ENCODE measurements at regions not wholly inside any gene's neighbourhood (a gene's known extent, or its start where the extent isn't known, plus 50 kb on each side); places are given as distances from the start of the nearest gene placed in this dataset.

GRCh38 chr2:15751477-15751876 is 159.8 kb downstream of the DDX1 start:
- DNase-seq (ENCODE audit: low read depth, low spot score) (no peak), ATAC-seq (no peak)
- no TSS peak for BruUV-seq (replicated peaks)
- POLR2A ChIA-PET = no interaction called here
- TF ChIP-seq TCF7L2 (IDR thresholded peaks at IDR 0.05; ENCODE audit: low read depth, low read length) (no peak), SIN3A (IDR thresholded peaks at IDR 0.05; ENCODE audit: borderline replicate concordance, insufficient read depth, low read depth, low read length) (no peak), POLR2AphosphoS5 (IDR thresholded peaks at IDR 0.05; ENCODE audit: low read depth, low read length) (no peak)
- TF ChIP-seq, protein P1, sequence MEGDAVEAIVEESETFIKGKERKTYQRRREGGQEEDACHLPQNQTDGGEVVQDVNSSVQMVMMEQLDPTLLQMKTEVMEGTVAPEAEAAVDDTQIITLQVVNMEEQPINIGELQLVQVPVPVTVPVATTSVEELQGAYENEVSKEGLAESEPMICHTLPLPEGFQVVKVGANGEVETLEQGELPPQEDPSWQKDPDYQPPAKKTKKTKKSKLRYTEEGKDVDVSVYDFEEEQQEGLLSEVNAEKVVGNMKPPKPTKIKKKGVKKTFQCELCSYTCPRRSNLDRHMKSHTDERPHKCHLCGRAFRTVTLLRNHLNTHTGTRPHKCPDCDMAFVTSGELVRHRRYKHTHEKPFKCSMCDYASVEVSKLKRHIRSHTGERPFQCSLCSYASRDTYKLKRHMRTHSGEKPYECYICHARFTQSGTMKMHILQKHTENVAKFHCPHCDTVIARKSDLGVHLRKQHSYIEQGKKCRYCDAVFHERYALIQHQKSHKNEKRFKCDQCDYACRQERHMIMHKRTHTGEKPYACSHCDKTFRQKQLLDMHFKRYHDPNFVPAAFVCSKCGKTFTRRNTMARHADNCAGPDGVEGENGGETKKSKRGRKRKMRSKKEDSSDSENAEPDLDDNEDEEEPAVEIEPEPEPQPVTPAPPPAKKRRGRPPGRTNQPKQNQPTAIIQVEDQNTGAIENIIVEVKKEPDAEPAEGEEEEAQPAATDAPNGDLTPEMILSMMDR (IDR thresholded peaks at IDR 0.05) = no peak
- TF ChIP-seq, protein P2, sequence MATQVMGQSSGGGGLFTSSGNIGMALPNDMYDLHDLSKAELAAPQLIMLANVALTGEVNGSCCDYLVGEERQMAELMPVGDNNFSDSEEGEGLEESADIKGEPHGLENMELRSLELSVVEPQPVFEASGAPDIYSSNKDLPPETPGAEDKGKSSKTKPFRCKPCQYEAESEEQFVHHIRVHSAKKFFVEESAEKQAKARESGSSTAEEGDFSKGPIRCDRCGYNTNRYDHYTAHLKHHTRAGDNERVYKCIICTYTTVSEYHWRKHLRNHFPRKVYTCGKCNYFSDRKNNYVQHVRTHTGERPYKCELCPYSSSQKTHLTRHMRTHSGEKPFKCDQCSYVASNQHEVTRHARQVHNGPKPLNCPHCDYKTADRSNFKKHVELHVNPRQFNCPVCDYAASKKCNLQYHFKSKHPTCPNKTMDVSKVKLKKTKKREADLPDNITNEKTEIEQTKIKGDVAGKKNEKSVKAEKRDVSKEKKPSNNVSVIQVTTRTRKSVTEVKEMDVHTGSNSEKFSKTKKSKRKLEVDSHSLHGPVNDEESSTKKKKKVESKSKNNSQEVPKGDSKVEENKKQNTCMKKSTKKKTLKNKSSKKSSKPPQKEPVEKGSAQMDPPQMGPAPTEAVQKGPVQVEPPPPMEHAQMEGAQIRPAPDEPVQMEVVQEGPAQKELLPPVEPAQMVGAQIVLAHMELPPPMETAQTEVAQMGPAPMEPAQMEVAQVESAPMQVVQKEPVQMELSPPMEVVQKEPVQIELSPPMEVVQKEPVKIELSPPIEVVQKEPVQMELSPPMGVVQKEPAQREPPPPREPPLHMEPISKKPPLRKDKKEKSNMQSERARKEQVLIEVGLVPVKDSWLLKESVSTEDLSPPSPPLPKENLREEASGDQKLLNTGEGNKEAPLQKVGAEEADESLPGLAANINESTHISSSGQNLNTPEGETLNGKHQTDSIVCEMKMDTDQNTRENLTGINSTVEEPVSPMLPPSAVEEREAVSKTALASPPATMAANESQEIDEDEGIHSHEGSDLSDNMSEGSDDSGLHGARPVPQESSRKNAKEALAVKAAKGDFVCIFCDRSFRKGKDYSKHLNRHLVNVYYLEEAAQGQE (IDR thresholded peaks at IDR 0.05; ENCODE audit: insufficient read depth in 1 of 2, low read depth in 2 of 2, low read length in 1 of 2) = no peak
- CTCF ChIA-PET = interaction anchor here (0.6 kb wide), 2 partner anchors 598 to 746 kb away, joined by 5 read pairs; no protein-coding TSS in a partner anchor
- no peak overlapping the region for H3K27ac ChIP-seq (ENCODE audit: low read length)
- no peaks in the 10 kb centered on the region for H3K9me3 ChIP-seq (ENCODE audit: control insufficient read depth, insufficient read depth, low read depth, low read length)
- no peaks in the 10 kb centered on the region for H3K36me3 ChIP-seq (ENCODE audit: control insufficient read depth, insufficient read depth, low read length)
- in situ Hi-C loops (cut with HindIII; ENCODE audit: low pct_unique_long_range_greater_than_20kb, low sequenced_read_pairs) = no loop called here
- no peaks in the 10 kb centered on the region for H3K4me1 ChIP-seq (ENCODE audit: control insufficient read depth, insufficient read depth, low read length)
- intact Hi-C loops (cut with micrococcal nuclease; ENCODE audit: unreplicated experiment) = no loop called here
- no peak overlapping the region for H3K4me3 ChIP-seq (ENCODE audit: low read depth in 2 of 2, low read length in 2 of 2)
- no peaks in the 10 kb centered on the region for H3K27me3 ChIP-seq (ENCODE audit: control insufficient read depth, insufficient read depth, low read length)

DNA sequence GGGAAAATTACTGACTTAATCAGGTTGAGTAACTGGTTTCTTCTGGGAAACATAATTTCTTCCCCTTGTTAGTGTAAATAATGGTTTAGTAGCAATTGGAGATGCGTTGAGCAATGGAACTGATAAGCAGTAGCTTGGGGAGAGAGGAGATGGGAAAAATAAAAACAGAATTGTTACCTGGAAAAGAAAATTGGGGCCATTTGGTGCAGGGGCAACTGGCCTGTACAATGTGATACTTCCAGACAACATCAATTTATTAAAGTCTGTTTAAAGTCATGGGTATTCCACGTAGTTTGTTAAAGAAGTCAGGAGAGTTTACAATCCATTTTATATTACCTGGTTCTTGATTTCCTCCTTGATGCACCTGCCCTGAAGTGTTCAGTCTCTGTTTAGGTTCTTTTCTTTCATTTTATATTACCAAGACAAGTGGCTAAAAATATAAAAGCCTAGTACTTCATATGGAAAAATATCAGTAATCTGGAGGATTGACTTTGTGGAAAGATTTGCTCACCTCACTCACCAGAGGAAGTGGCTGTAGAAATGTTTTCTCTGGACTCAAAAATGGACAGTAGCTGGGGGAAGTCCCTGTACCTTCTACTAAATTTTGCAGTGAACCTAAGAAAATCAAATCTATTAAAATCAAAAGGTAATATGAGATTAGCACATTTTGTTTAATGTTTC is 161.0 kb downstream of the DDX1 start:
- Histone ChIP-seq H3K27ac (ENCODE audit: low read length) (no peak overlapping the region), H3K36me3 (ENCODE audit: control insufficient read depth, insufficient read depth, low read length) (no peaks in the 10 kb centered on the region), H3K9me3 (ENCODE audit: control insufficient read depth, insufficient read depth, low read depth, low read length) (no peaks in the 10 kb centered on the region), H3K4me3 (ENCODE audit: low read depth in 2 of 2, low read length in 2 of 2) (no peak overlapping the region), H3K4me1 (ENCODE audit: control insufficient read depth, insufficient read depth, low read length) (no peaks in the 10 kb centered on the region), H3K27me3 (ENCODE audit: control insufficient read depth, insufficient read depth, low read length) (no peaks in the 10 kb centered on the region)
- ATAC-seq (no peak), DNase-seq (ENCODE audit: low read depth, low spot score) (no peak)
- BruUV-seq (replicated peaks) = no TSS peak
- CTCF ChIA-PET = no interaction called here
- no peak for TF ChIP-seq TCF7L2 (IDR thresholded peaks at IDR 0.05; ENCODE audit: low read depth, low read length)
- TF ChIP-seq POLR2AphosphoS5 (IDR thresholded peaks at IDR 0.05; ENCODE audit: low read depth, low read length) = no peak
- TF ChIP-seq, protein P1 (IDR thresholded peaks at IDR 0.05) = no peak
- TF ChIP-seq, protein P2 (IDR thresholded peaks at IDR 0.05; ENCODE audit: insufficient read depth in 1 of 2, low read depth in 2 of 2, low read length in 1 of 2) = no peak
- no peak for TF ChIP-seq SIN3A (IDR thresholded peaks at IDR 0.05; ENCODE audit: borderline replicate concordance, insufficient read depth, low read depth, low read length)
- POLR2A ChIA-PET = no interaction called here
- in situ Hi-C loops (cut with HindIII; ENCODE audit: low pct_unique_long_range_greater_than_20kb, low sequenced_read_pairs) = no loop called here
- intact Hi-C loops (cut with micrococcal nuclease; ENCODE audit: unreplicated experiment) = no loop called here
